PC-3 (cell line): ENCODE measurements at regions not wholly inside any gene's neighbourhood (a gene's known extent, or its start where the extent isn't known, plus 50 kb on each side); places are given as distances from the start of the nearest gene placed in this dataset.

Experiments used
- ATAC-seq: fragments of 200-7000 bp; cut with Tn5 transposase; 2 replicates; pipeline ENCODE4 v1.9.1; 2020; ENCODE audit warnings: mild to moderate bottlenecking, moderate library complexity
- BruUV-seq: library from RNA; stranded (reverse); fragments of 400-500 nt; replicated peaks from 2 replicates; lab custom pipeline; 2021; lab: Mats Ljungman, UMichigan
- CTCF ChIA-PET: fragments of 300-600 bp; sonication (Branson Sonifier 250); formaldehyde crosslinking; loops from one replicate; lab custom pipeline; 2022; ENCODE audit warnings: antibody characterized with exemption; lab: Charles Lee
- POLR2A ChIA-PET: fragments of 300-600 bp; sonication (Branson Sonifier 250); formaldehyde crosslinking; loops from one replicate; lab custom pipeline; 2022; ENCODE audit warnings: antibody characterized with exemption; ENCODE audit not compliant: unreplicated experiment; lab: Charles Lee
- DNase-seq: peaks from one replicate; pipeline ENCODE4 v3.0.0-alpha.2; 2015
- H2AFZ ChIP-seq: fragments of 300-600 bp; sonication (generic); 2 replicates; pipeline ENCODE4 v1.6.0; 2016; ENCODE audit warnings: antibody characterized with exemption, low read length
- H3F3A ChIP-seq: fragments of 300-600 bp; sonication (generic); one replicate; pipeline ENCODE4 v1.6.0; 2017; ENCODE audit warnings: antibody characterized with exemption, low read length, control low read depth, mild to moderate bottlenecking; ENCODE audit not compliant: unreplicated experiment
- H3K27ac ChIP-seq: fragments of 300-600 bp; sonication (generic); 2 replicates; pipeline ENCODE4 v1.5.1; 2016; ENCODE audit warnings: mild to moderate bottlenecking, low read length
- H3K27me3 ChIP-seq: fragments of 300-600 bp; sonication (generic); 2 replicates; pipeline ENCODE4 v1.6.1; 2016; ENCODE audit warnings: low read length, mixed read lengths
- H3K36me3 ChIP-seq: fragments of 300-600 bp; sonication (generic); 2 replicates; pipeline ENCODE4 v1.6.1; 2016; ENCODE audit warnings: low read depth, mixed run types, low read length, mixed read lengths
- H3K4me1 ChIP-seq: fragments of 300-600 bp; sonication (generic); 2 replicates; pipeline ENCODE4 v1.5.1; 2016; ENCODE audit warnings: low read length; ENCODE audit not compliant: insufficient read depth
- H3K4me2 ChIP-seq: fragments of 300-600 bp; sonication (generic); 2 replicates; pipeline ENCODE4 v1.6.0; 2016; ENCODE audit warnings: low read length
- H3K4me3 ChIP-seq: fragments of 300-600 bp; sonication (generic); 2 replicates; pipeline ENCODE4 v1.5.1; 2016; ENCODE audit warnings: mild to moderate bottlenecking, low read length, mixed read lengths
- H3K79me2 ChIP-seq: fragments of 300-600 bp; sonication (generic); 2 replicates; pipeline ENCODE4 v1.6.1; 2017; ENCODE audit warnings: low read length, mixed read lengths
- H3K9ac ChIP-seq: fragments of 300-600 bp; sonication (generic); 2 replicates; pipeline ENCODE4 v1.6.0; 2016; ENCODE audit warnings: mild to moderate bottlenecking, low read length
- H3K9me2 ChIP-seq: fragments of 300-600 bp; sonication (generic); replicated peaks from 2 replicates; pipeline ENCODE4 v1.6.1; 2016; ENCODE audit warnings: mixed run types, low read length, mixed read lengths
- H3K9me3 ChIP-seq: fragments of 300-600 bp; sonication (generic); 2 replicates; pipeline ENCODE4 v1.6.1; 2016; ENCODE audit warnings: low read length, mixed read lengths
- H4K20me1 ChIP-seq: fragments of 300-600 bp; sonication (generic); 2 replicates; pipeline ENCODE4 v1.6.1; 2016; ENCODE audit warnings: low read length, mixed read lengths
- CTCF ChIP-seq: fragments of 300-600 bp; sonication (generic); conservative IDR thresholded peaks from 2 replicates; pipeline ENCODE4 v1.5.1; 2017; ENCODE audit warnings: antibody characterized with exemption, low read depth, mild to moderate bottlenecking, low read length
- EZH2 ChIP-seq: fragments of 300-600 bp; sonication (generic); IDR thresholded peaks from one replicate; pipeline ENCODE4 v1.6.1; 2017; ENCODE audit warnings: antibody characterized with exemption, mild to moderate bottlenecking, low read length; ENCODE audit not compliant: unreplicated experiment
- EZH2phosphoT487 ChIP-seq: fragments of 300-600 bp; sonication (generic); IDR thresholded peaks from 2 replicates; pipeline ENCODE4 v1.6.1; 2018; ENCODE audit warnings: mild to moderate bottlenecking, antibody characterized with exemption, low read length, borderline replicate concordance
- intact Hi-C: fragments of 100-400 bp; cut with micrococcal nuclease; formaldehyde crosslinking; loops from 2 replicates; pipeline ENCODE4 v1.9.0; 2023

- Histone ChIP-seq H3K36me3 (no peaks in the 10 kb centered on the region), H3K4me1 (no peaks in the 10 kb centered on the region), H3K9me3 (no peaks in the 10 kb centered on the region), H3K4me2 (no peak overlapping the region), H4K20me1 (no peaks in the 10 kb centered on the region), H3K79me2 (no peaks in the 10 kb centered on the region), H3K27ac (no peak overlapping the region), H3K9ac (no peak overlapping the region), H3K4me3 (no peak overlapping the region), H3F3A (no peaks in the 10 kb centered on the region), H3K9me2 (no peaks in the 10 kb centered on the region), H3K27me3 (0 out of 2 replicates have a peak, but pooled peaks cover 13% of the 10 kb centered on the region), H2AFZ (no peak overlapping the region)
- ChIA-PET POLR2A (no interaction called here), CTCF (no interaction called here)
- intact Hi-C loops, result loop anchor here (10.0 kb wide), 2 partner anchors 434 to 564 kb away; no protein-coding TSS in a partner anchor
- no peak for TF ChIP-seq EZH2
- no peak for TF ChIP-seq EZH2phosphoT487
- no peak for TF ChIP-seq CTCF
- ATAC-seq, result no peak
- DNase-seq, result no peak
- no TSS peak for BruUV-seq
Measured at GRCh38 chr13:60338754-60339153, 58.3 kb upstream of the TDRD3 start.

- ATAC-seq, result no peak
- Histone ChIP-seq H3K4me2 (no peak overlapping the region), H4K20me1 (no peaks in the 10 kb centered on the region)
Measured at GRCh38 chr13:60343978-60344377, 53.0 kb upstream of the TDRD3 start.

More at GRCh38 chr13:60343978-60344377, 53.0 kb upstream of the TDRD3 start:
- Histone ChIP-seq H3F3A (no peaks in the 10 kb centered on the region), H2AFZ (no peak overlapping the region), H3K4me1 (no peaks in the 10 kb centered on the region), H3K27me3 (peaks cover 33% of the 10 kb centered on the region; the same call in 1 of the 2 replicates), H3K36me3 (no peaks in the 10 kb centered on the region), H3K79me2 (no peaks in the 10 kb centered on the region), H3K4me3 (no peak overlapping the region), H3K9me3 (no peaks in the 10 kb centered on the region), H3K9me2 (no peaks in the 10 kb centered on the region), H3K27ac (no peak overlapping the region), H3K9ac (no peak overlapping the region)
- BruUV-seq, result no TSS peak
- POLR2A ChIA-PET, result no interaction called here
- CTCF ChIA-PET, result no interaction called here
- intact Hi-C loops, result no loop called here
- TF ChIP-seq CTCF (no peak), EZH2phosphoT487 (no peak), EZH2 (no peak)
- DNase-seq, result no peak
